ENCODE measurements at regions not wholly inside any gene's neighbourhood (a gene's known extent, or its start where the extent isn't known, plus 50 kb on each side); places are given as distances from the start of the nearest gene placed in this dataset.
A peak's percentile ranks its signal among the peaks of the same experiment; 100 is the strongest.

DNA sequence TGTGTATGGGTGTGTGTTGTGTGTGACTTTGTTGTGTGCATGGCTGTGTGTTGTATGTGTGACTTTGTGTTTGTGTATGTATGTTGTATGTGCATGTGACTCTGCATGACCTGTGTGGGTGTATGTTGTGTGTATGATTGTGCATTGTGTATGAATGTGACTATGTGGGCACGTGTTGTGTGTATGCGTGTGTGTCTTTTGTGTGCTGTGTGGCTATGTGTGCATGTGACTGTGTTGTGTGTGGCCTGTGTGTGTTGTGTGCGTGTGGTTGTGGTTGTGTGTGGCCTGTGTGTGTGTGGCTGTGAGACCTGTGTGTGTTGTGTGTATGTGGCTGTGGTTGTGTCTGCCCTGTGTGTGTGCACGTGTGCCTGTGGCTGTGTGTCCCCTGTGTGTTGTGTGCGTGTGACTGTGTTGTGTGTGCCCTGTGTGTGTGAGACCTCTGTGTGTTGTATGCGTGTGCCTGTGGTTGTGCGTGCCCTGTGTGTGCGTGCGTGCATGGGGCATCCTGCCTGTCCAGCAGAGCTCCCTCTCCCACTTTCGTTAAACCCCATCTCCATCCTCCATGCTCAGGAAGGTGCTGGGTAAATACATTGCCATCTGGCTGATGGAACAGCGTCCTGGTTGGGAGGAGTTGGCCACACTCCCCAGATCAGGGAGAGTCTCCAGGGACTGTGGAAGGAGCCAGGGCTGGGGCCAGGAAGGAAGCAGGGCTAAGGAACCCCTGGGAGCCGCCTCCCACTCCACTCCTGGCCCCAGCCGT is 90.1 kb upstream of the GSE1 start (continued):
- TF ChIP-seq EED (CRISPR knock-in tag; IDR thresholded peaks at IDR 0.05) (peak; percentile 41; the same call in 1 of the 2 replicates), ZNF468 (CRISPR knock-in tag; IDR thresholded peaks at IDR 0.05) (0 out of 2 replicates have a peak, but pooled peaks have one; percentile 49), KDM5B (CRISPR knock-in tag; IDR thresholded peaks at IDR 0.05; ENCODE audit: borderline replicate concordance) (0 out of 2 replicates have a peak, but pooled peaks have one; percentile 0), CTCF (CRISPR knock-in tag; IDR thresholded peaks at IDR 0.05) (no peak; the same call in 1 of the 2 replicates), MTERF4 (CRISPR knock-in tag; IDR thresholded peaks at IDR 0.05) (0 out of 2 replicates have a peak, but pooled peaks have one; percentile 51), ZNF850 (CRISPR knock-in tag; conservative IDR thresholded peaks at IDR 0.05) (no peak), HDAC1 (CRISPR knock-in tag; IDR thresholded peaks at IDR 0.05) (no peak), ZNF607 (CRISPR knock-in tag; IDR thresholded peaks at IDR 0.05; ENCODE audit: borderline replicate concordance) (no peak), SMYD3 (CRISPR knock-in tag; IDR thresholded peaks at IDR 0.05) (no peak), NONO (IDR thresholded peaks at IDR 0.05) (no peak), NONO (CRISPR knock-in tag; conservative IDR thresholded peaks at IDR 0.05) (peak; percentile 62; the same call in 1 of the 2 replicates), HNF4A (CRISPR knock-in tag; IDR thresholded peaks at IDR 0.05) (no peak), MIER2 (CRISPR knock-in tag; IDR thresholded peaks at IDR 0.05) (no peak), SMARCE1 (IDR thresholded peaks at IDR 0.05; ENCODE audit: borderline replicate concordance) (no peak), CEBPG (CRISPR knock-in tag; IDR thresholded peaks at IDR 0.05) (no peak), ZNF232 (CRISPR knock-in tag; IDR thresholded peaks at IDR 0.05; ENCODE audit: borderline replicate concordance) (no peak), ASH2L (IDR thresholded peaks at IDR 0.05; ENCODE audit: insufficient read length, low read depth, low read length) (no peak), ISX (CRISPR knock-in tag; conservative IDR thresholded peaks at IDR 0.05) (no peak), KLF6 (CRISPR knock-in tag; IDR thresholded peaks at IDR 0.05) (no peak), HMGA1 (CRISPR knock-in tag; conservative IDR thresholded peaks at IDR 0.05) (no peak), MLLT10 (CRISPR knock-in tag; IDR thresholded peaks at IDR 0.05) (no peak), ZNF768 (CRISPR knock-in tag; IDR thresholded peaks at IDR 0.05) (no peak), FOSL1 (CRISPR knock-in tag; IDR thresholded peaks at IDR 0.05; ENCODE audit: borderline replicate concordance) (no peak)
- TF ChIP-seq, protein P1, sequence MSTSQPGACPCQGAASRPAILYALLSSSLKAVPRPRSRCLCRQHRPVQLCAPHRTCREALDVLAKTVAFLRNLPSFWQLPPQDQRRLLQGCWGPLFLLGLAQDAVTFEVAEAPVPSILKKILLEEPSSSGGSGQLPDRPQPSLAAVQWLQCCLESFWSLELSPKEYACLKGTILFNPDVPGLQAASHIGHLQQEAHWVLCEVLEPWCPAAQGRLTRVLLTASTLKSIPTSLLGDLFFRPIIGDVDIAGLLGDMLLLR (CRISPR knock-in tag; IDR thresholded peaks at IDR 0.05), result 0 out of 2 replicates have a peak, but pooled peaks have one; percentile 14
- TF ChIP-seq, protein P2, sequence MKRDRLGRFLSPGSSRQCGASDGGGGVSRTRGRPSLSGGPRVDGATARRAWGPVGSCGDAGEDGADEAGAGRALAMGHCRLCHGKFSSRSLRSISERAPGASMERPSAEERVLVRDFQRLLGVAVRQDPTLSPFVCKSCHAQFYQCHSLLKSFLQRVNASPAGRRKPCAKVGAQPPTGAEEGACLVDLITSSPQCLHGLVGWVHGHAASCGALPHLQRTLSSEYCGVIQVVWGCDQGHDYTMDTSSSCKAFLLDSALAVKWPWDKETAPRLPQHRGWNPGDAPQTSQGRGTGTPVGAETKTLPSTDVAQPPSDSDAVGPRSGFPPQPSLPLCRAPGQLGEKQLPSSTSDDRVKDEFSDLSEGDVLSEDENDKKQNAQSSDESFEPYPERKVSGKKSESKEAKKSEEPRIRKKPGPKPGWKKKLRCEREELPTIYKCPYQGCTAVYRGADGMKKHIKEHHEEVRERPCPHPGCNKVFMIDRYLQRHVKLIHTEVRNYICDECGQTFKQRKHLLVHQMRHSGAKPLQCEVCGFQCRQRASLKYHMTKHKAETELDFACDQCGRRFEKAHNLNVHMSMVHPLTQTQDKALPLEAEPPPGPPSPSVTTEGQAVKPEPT (CRISPR knock-in tag; IDR thresholded peaks at IDR 0.05; ENCODE audit: low read depth), result no peak
